Karpas-422 (cell line): ENCODE measurements at regions not wholly inside any gene's neighbourhood (a gene's known extent, or its start where the extent isn't known, plus 50 kb on each side); places are given as distances from the start of the nearest gene placed in this dataset.

Experiments
- DNase-seq: peaks from one replicate; pipeline ENCODE4 v3.0.0-alpha.2; 2015
- H2AFZ ChIP-seq: fragments of 200-600 bp; sonication (generic); 2 replicates; pipeline ENCODE4 v1.6.1; 2014; ENCODE audit warnings: antibody characterized with exemption, low read length, mixed read lengths
- H3K27ac ChIP-seq: fragments of 200-600 bp; sonication (generic); 2 replicates; pipeline ENCODE4 v1.5.1; 2014; ENCODE audit warnings: mild to moderate bottlenecking, low read length, moderate library complexity
- H3K27me3 ChIP-seq: fragments of 200-600 bp; sonication (generic); 2 replicates; pipeline ENCODE4 v1.6.1; 2014; ENCODE audit warnings: low read length, mixed read lengths
- H3K36me3 ChIP-seq: fragments of 200-600 bp; sonication (generic); 2 replicates; pipeline ENCODE4 v1.6.1; 2014; ENCODE audit warnings: low read length, mixed read lengths; ENCODE audit not compliant: insufficient read depth
- H3K4me1 ChIP-seq: fragments of 200-600 bp; sonication (generic); 2 replicates; pipeline ENCODE4 v1.6.1; 2014; ENCODE audit warnings: mild to moderate bottlenecking, low read length, mixed read lengths
- H3K4me2 ChIP-seq: fragments of 200-600 bp; sonication (generic); 2 replicates; pipeline ENCODE4 v1.6.1; 2014; ENCODE audit warnings: low read length, low read depth, mild to moderate bottlenecking; ENCODE audit not compliant: poor library complexity, severe bottlenecking
- H3K4me3 ChIP-seq: fragments of 200-600 bp; sonication (generic); 2 replicates; pipeline ENCODE4 v1.5.1; 2014; ENCODE audit warnings: mild to moderate bottlenecking, antibody characterized with exemption, low read length, mixed read lengths
- H3K79me2 ChIP-seq: fragments of 200-600 bp; sonication (generic); 2 replicates; pipeline ENCODE4 v1.6.1; 2014; ENCODE audit warnings: mild to moderate bottlenecking, low read length, mixed read lengths
- H3K9ac ChIP-seq: fragments of 200-600 bp; sonication (generic); 2 replicates; pipeline ENCODE4 v1.6.0; 2014; ENCODE audit warnings: low read length
- H3K9me2 ChIP-seq: fragments of 200-600 bp; sonication (generic), shearing (Covaris generic); replicated peaks from 2 replicates; pipeline ENCODE4 v1.6.0; 2014; ENCODE audit warnings: mild to moderate bottlenecking, low read length, moderate library complexity; ENCODE audit not compliant: insufficient read depth
- H3K9me3 ChIP-seq: fragments of 300-700, 200-600 bp; sonication (generic); 2 replicates; pipeline ENCODE4 v1.6.1; 2014; ENCODE audit warnings: low read length, mixed read lengths
- H4K20me1 ChIP-seq: fragments of 200-600 bp; sonication (generic); 2 replicates; pipeline ENCODE4 v1.6.1; 2014; ENCODE audit warnings: mild to moderate bottlenecking, antibody characterized with exemption, low read length, low read depth; ENCODE audit not compliant: insufficient read depth

GRCh38 chr13:50220938-50221337 lies 205.7 kb downstream of the KCNRG start:
- Histone ChIP-seq H3K4me3 (no peak overlapping the region), H3K9ac (no peak overlapping the region), H3K27ac (no peak overlapping the region), H3K9me2 (no peaks in the 10 kb centered on the region), H3K4me1 (peaks cover 26% of the 10 kb centered on the region), H4K20me1 (no peaks in the 10 kb centered on the region), H3K27me3 (no peaks in the 10 kb centered on the region), H3K36me3 (no peaks in the 10 kb centered on the region), H3K79me2 (no peaks in the 10 kb centered on the region), H2AFZ (no peak overlapping the region), H3K4me2 (no peak overlapping the region), H3K9me3 (no peaks in the 10 kb centered on the region)
- DNase-seq: no peak

GRCh38 chr13:50222569-50223332 lies 207.5 kb downstream of the KCNRG start:
- peaks cover 44% of the 10 kb centered on the region for H3K4me1 ChIP-seq
- no peak overlapping the region for H3K27ac ChIP-seq
- H3K9ac ChIP-seq: no peak overlapping the region
- DNase-seq: no peak
- H3K4me2 ChIP-seq: no peak overlapping the region
- H3K9me2 ChIP-seq: no peaks in the 10 kb centered on the region
- H2AFZ ChIP-seq: no peak overlapping the region
- no peaks in the 10 kb centered on the region for H3K36me3 ChIP-seq
- H3K79me2 ChIP-seq: no peaks in the 10 kb centered on the region
- H3K9me3 ChIP-seq: no peaks in the 10 kb centered on the region
- no peak overlapping the region for H3K4me3 ChIP-seq
- H4K20me1 ChIP-seq: no peaks in the 10 kb centered on the region
- H3K27me3 ChIP-seq: no peaks in the 10 kb centered on the region

GRCh38 chr13:50224534-50224933 lies 209.3 kb downstream of the KCNRG start:
- no peaks in the 10 kb centered on the region for H3K9me2 ChIP-seq
- no peak overlapping the region for H3K4me3 ChIP-seq
- no peaks in the 10 kb centered on the region for H3K79me2 ChIP-seq
- no peaks in the 10 kb centered on the region for H3K27me3 ChIP-seq
- H3K9me3 ChIP-seq: no peaks in the 10 kb centered on the region
- no peak overlapping the region for H3K27ac ChIP-seq
- no peak overlapping the region for H3K4me2 ChIP-seq
- H4K20me1 ChIP-seq: no peaks in the 10 kb centered on the region
- DNase-seq: no peak
- H3K36me3 ChIP-seq: no peaks in the 10 kb centered on the region
- no peak overlapping the region for H3K9ac ChIP-seq
- peaks cover 61% of the 10 kb centered on the region for H3K4me1 ChIP-seq
- H2AFZ ChIP-seq: no peak overlapping the region

GRCh38 chr13:50225193-50226155 lies 210.2 kb downstream of the KCNRG start:
- no peaks in the 10 kb centered on the region for H3K36me3 ChIP-seq
- no peak overlapping the region for H2AFZ ChIP-seq
- peak overlapping the region; percentile 96 for H3K27ac ChIP-seq
- H3K4me2 ChIP-seq: peak overlapping the region; percentile 66
- H3K27me3 ChIP-seq: no peaks in the 10 kb centered on the region
- H3K79me2 ChIP-seq: no peaks in the 10 kb centered on the region
- peak overlapping the region; percentile 55 for H3K9ac ChIP-seq
- H3K4me1 ChIP-seq: peaks cover 70% of the 10 kb centered on the region
- DNase-seq: no peak
- no peaks in the 10 kb centered on the region for H3K9me3 ChIP-seq
- H3K9me2 ChIP-seq: no peaks in the 10 kb centered on the region
- H3K4me3 ChIP-seq: no peak overlapping the region
- no peaks in the 10 kb centered on the region for H4K20me1 ChIP-seq

GRCh38 chr13:50226515-50227155 lies 211.4 kb downstream of the KCNRG start:
- Histone ChIP-seq H3K9me3 (no peaks in the 10 kb centered on the region), H3K9ac (peak overlapping the region; percentile 63), H2AFZ (no peak overlapping the region), H3K27ac (peak overlapping the region; percentile 96), H3K4me3 (peak overlapping the region; percentile 48), H3K9me2 (no peaks in the 10 kb centered on the region), H3K36me3 (no peaks in the 10 kb centered on the region), H3K4me1 (peaks cover 71% of the 10 kb centered on the region), H4K20me1 (no peaks in the 10 kb centered on the region), H3K4me2 (peak overlapping the region; percentile 66), H3K79me2 (no peaks in the 10 kb centered on the region), H3K27me3 (no peaks in the 10 kb centered on the region)
- peak; percentile 81 for DNase-seq

GRCh38 chr13:50227361-50227760 lies 212.1 kb downstream of the KCNRG start:
- H3K27me3 ChIP-seq: no peaks in the 10 kb centered on the region
- no peaks in the 10 kb centered on the region for H3K79me2 ChIP-seq
- H3K9ac ChIP-seq: peak overlapping the region; percentile 63
- peak overlapping the region; percentile 96 for H3K27ac ChIP-seq
- peaks cover under 1% of the 10 kb centered on the region; the same call in 1 of the 2 replicates for H3K9me3 ChIP-seq
- peak; percentile 68 for DNase-seq
- H4K20me1 ChIP-seq: no peaks in the 10 kb centered on the region
- 0 out of 2 replicates have a peak overlapping the region, but pooled peaks have one; percentile 21 for H2AFZ ChIP-seq
- peaks cover 71% of the 10 kb centered on the region for H3K4me1 ChIP-seq
- H3K4me2 ChIP-seq: peak overlapping the region; percentile 66
- H3K9me2 ChIP-seq: no peaks in the 10 kb centered on the region
- H3K4me3 ChIP-seq: peak overlapping the region; percentile 47
- H3K36me3 ChIP-seq: no peaks in the 10 kb centered on the region

GRCh38 chr13:50228527-50228926 lies 213.3 kb downstream of the KCNRG start:
- Histone ChIP-seq H2AFZ (no peak overlapping the region), H4K20me1 (no peaks in the 10 kb centered on the region), H3K4me3 (no peak overlapping the region; the same call in 1 of the 2 replicates), H3K79me2 (no peaks in the 10 kb centered on the region), H3K4me1 (peaks cover 71% of the 10 kb centered on the region), H3K9me2 (no peaks in the 10 kb centered on the region), H3K27ac (peak overlapping the region; percentile 96), H3K4me2 (peak overlapping the region; percentile 66), H3K27me3 (no peaks in the 10 kb centered on the region), H3K9me3 (peaks cover 3% of the 10 kb centered on the region; the same call in 1 of the 2 replicates), H3K36me3 (no peaks in the 10 kb centered on the region), H3K9ac (peak overlapping the region; percentile 39)
- DNase-seq: peak; percentile 60
